Endodermal cell (in vitro differentiated cells): ENCODE measurements at regions not wholly inside any gene's neighbourhood (a gene's known extent, or its start where the extent isn't known, plus 50 kb on each side); places are given as distances from the start of the nearest gene placed in this dataset.

ENCODE experiments used
- DNase-seq: peaks from one replicate; pipeline ENCODE4 v3.0.0-alpha.2; 2017
- H3K27ac ChIP-seq: 2 replicates; pipeline ENCODE4 v1.5.1; 2013; ENCODE audit warnings: mild to moderate bottlenecking, low read depth, low read length, moderate library complexity
- H3K27me3 ChIP-seq: 2 replicates; pipeline ENCODE4 v1.6.1; 2013; ENCODE audit warnings: mild to moderate bottlenecking, low read length, moderate library complexity; ENCODE audit not compliant: insufficient read depth, control insufficient read depth, poor library complexity, severe bottlenecking
- H3K36me3 ChIP-seq: 2 replicates; pipeline ENCODE4 v1.7.0; 2013; ENCODE audit warnings: mild to moderate bottlenecking, low read length, moderate library complexity; ENCODE audit not compliant: control insufficient read depth, insufficient read depth
- H3K4me1 ChIP-seq: one replicate; pipeline ENCODE4 v1.7.0; 2013; ENCODE audit warnings: low read length; ENCODE audit not compliant: control insufficient read depth, insufficient read depth
- H3K4me3 ChIP-seq: 2 replicates; pipeline ENCODE4 v1.5.1; 2013; ENCODE audit warnings: mild to moderate bottlenecking, low read length, moderate library complexity
- H3K9ac ChIP-seq: 2 replicates; pipeline ENCODE4 v1.6.1; 2013; ENCODE audit warnings: mild to moderate bottlenecking, low read length, moderate library complexity; ENCODE audit not compliant: poor library complexity, severe bottlenecking; ENCODE audit errors: extremely low read depth
- H3K9me3 ChIP-seq: 2 replicates; pipeline ENCODE4 v1.6.1; 2013; ENCODE audit warnings: mild to moderate bottlenecking, low read length, moderate library complexity; ENCODE audit not compliant: control insufficient read depth
- H3K27ac Mint-ChIP-seq: 2 replicates; pipeline ENCODE4 v1.8.0; 2020; ENCODE audit warnings: mixed read lengths
- H3K27me3 Mint-ChIP-seq: 2 replicates; pipeline ENCODE4 v1.8.0; 2021; ENCODE audit warnings: mild to moderate bottlenecking, mixed read lengths; ENCODE audit not compliant: insufficient read depth
- H3K36me3 Mint-ChIP-seq: 2 replicates; pipeline ENCODE4 v1.8.0; 2020; ENCODE audit warnings: low read depth, mixed read lengths
- H3K4me1 Mint-ChIP-seq: 2 replicates; pipeline ENCODE4 v1.8.0; 2020; ENCODE audit warnings: mixed read lengths
- H3K4me3 Mint-ChIP-seq: 2 replicates; pipeline ENCODE4 v1.8.0; 2020; ENCODE audit warnings: mild to moderate bottlenecking, moderate library complexity, mixed read lengths
- H3K9me3 Mint-ChIP-seq: 2 replicates; pipeline ENCODE4 v1.8.0; 2020; ENCODE audit warnings: mild to moderate bottlenecking, mixed read lengths
- WGBS, 2 experiments: methylation state at CpG; one replicate each; pipeline versions ENCODE4 v1.1.5 to v1.1.7; 2013; ENCODE audit warnings: missing lambda C conversion rate in 2 of 2, mixed read lengths in 1 of 2; ENCODE audit not compliant: insufficient coverage in 1 of 2, insufficient read length in 1 of 2; 5-methylcytosine and 5-hydroxymethylcytosine counted together
- TF ChIP-seq, protein P1 (sequence below): fragments of 200-600 bp; sonication (generic); conservative IDR thresholded peaks from 2 replicates; pipeline ENCODE4 v1.5.0; 2021; ENCODE audit warnings: antibody characterized with exemption, mild to moderate bottlenecking

DNA sequence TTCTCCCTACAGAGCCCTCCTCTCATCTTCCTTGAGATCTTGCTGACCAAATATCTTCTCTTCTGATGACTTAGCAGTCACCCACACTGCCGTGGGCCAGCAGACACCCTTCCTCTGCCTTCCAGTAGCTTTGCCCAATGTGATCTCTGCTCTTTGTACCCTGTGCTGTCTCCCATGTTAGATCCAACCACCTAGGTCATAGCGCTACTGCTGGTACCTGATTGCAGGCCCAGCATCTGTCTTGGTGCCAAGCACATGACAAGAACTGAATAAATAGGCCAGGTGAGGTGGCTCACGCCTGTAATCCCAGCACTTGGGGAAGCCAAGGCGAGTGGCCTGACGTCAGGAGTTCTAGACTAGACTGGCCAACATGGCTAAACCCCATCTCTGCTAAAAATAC is 149.7 kb downstream of the TM9SF2 start:
- no peak overlapping the region for H3K9ac ChIP-seq
- H3K4me3 ChIP-seq: no peak overlapping the region
- H3K27ac ChIP-seq: no peak overlapping the region
- no peaks in the 10 kb centered on the region for H3K9me3 Mint-ChIP-seq
- H3K9me3 ChIP-seq: no peaks in the 10 kb centered on the region
- no peaks in the 10 kb centered on the region for H3K36me3 Mint-ChIP-seq
- no peaks in the 10 kb centered on the region for H3K27me3 Mint-ChIP-seq
- DNase-seq: no peak
- 94 to 98% methylated on average over 5 of the region's 5 CpGs for WGBS, 2 experiments
- H3K4me3 Mint-ChIP-seq: no peak overlapping the region
- H3K36me3 ChIP-seq: no peaks in the 10 kb centered on the region
- H3K4me1 Mint-ChIP-seq: peaks cover 14% of the 10 kb centered on the region
- no peaks in the 10 kb centered on the region for H3K4me1 ChIP-seq
- no peaks in the 10 kb centered on the region for H3K27me3 ChIP-seq
- TF ChIP-seq, protein P1, sequence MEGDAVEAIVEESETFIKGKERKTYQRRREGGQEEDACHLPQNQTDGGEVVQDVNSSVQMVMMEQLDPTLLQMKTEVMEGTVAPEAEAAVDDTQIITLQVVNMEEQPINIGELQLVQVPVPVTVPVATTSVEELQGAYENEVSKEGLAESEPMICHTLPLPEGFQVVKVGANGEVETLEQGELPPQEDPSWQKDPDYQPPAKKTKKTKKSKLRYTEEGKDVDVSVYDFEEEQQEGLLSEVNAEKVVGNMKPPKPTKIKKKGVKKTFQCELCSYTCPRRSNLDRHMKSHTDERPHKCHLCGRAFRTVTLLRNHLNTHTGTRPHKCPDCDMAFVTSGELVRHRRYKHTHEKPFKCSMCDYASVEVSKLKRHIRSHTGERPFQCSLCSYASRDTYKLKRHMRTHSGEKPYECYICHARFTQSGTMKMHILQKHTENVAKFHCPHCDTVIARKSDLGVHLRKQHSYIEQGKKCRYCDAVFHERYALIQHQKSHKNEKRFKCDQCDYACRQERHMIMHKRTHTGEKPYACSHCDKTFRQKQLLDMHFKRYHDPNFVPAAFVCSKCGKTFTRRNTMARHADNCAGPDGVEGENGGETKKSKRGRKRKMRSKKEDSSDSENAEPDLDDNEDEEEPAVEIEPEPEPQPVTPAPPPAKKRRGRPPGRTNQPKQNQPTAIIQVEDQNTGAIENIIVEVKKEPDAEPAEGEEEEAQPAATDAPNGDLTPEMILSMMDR: no peak
- H3K27ac Mint-ChIP-seq: no peak overlapping the region

DNA sequence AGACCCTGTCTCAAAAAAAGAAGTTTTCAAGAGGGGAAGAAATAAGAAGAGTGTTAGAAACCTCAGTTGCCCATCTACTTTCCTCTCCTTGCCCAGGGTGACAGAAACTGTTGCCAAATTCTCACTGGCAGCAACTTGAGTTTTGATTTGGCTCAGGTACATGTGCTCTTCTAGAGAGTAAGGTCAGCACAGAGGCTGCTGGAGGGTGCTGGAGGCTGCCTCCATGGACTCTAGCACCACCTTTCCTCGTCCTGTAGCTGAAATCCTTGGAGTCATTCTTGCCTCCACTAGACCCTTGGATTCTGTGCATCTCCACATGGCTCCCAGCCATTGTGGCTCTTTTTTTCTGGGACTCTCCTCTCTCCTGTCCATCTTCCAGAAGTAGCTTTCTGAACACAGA is 149.1 kb downstream of the TM9SF2 start:
- 83 to 88% methylated on average over 1 of the region's 1 CpG for WGBS, 2 experiments
- Histone ChIP-seq H3K4me1 (no peaks in the 10 kb centered on the region), H3K4me3 (no peak overlapping the region), H3K27me3 (no peaks in the 10 kb centered on the region), H3K9ac (no peak overlapping the region), H3K27ac (no peak overlapping the region), H3K36me3 (no peaks in the 10 kb centered on the region), H3K9me3 (no peaks in the 10 kb centered on the region)
- no peak for DNase-seq
- no peaks in the 10 kb centered on the region for H3K27me3 Mint-ChIP-seq
- H3K4me1 Mint-ChIP-seq: peaks cover 8% of the 10 kb centered on the region
- H3K4me3 Mint-ChIP-seq: no peak overlapping the region
- H3K27ac Mint-ChIP-seq: no peak overlapping the region
- TF ChIP-seq, protein P1: no peak
- no peaks in the 10 kb centered on the region for H3K9me3 Mint-ChIP-seq
- no peaks in the 10 kb centered on the region for H3K36me3 Mint-ChIP-seq

DNA sequence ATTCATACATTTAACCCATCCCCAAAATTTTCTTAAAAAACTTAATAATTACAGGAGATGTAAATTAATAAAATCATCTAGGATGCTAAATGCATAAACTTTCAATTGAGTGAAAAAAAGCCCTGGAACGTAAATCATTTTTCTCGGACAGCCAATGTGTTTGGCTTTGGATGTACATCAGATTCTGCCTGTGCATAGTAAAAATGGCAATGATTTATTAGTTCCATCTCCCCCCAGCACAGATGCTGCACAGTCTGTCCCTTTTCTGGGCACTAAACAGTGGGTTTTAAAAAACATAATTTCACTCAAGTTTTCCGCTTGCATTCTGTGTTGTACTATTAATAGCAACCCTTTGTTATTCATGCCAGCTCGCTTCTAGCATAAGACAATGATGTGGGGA is 147.7 kb downstream of the TM9SF2 start:
- no peak overlapping the region for H3K4me3 Mint-ChIP-seq

More for the DNA sequence above, 147.7 kb downstream of the TM9SF2 start:
- no peaks in the 10 kb centered on the region for H3K36me3 ChIP-seq
- no peaks in the 10 kb centered on the region for H3K4me1 ChIP-seq
- no peaks in the 10 kb centered on the region for H3K27me3 ChIP-seq
- H3K27me3 Mint-ChIP-seq: no peaks in the 10 kb centered on the region
- H3K27ac Mint-ChIP-seq: no peak overlapping the region
- no peaks in the 10 kb centered on the region for H3K9me3 Mint-ChIP-seq
- H3K27ac ChIP-seq: no peak overlapping the region
- no peak for DNase-seq
- no peaks in the 10 kb centered on the region for H3K36me3 Mint-ChIP-seq
- no peak overlapping the region for H3K9ac ChIP-seq
- H3K9me3 ChIP-seq: no peaks in the 10 kb centered on the region
- H3K4me3 ChIP-seq: no peak overlapping the region
- H3K4me1 Mint-ChIP-seq: peaks cover 8% of the 10 kb centered on the region
- 92 to 98% methylated on average over 2 to 4 of the region's 4 CpGs for WGBS, 2 experiments
- TF ChIP-seq, protein P1: no peak
